Liver (tissue), 8 donors: ENCODE measurements at regions not wholly inside any gene's neighbourhood (a gene's known extent, or its start where the extent isn't known, plus 50 kb on each side); places are given as distances from the start of the nearest gene placed in this dataset.

Source experiments
- DNase-seq: peaks from one replicate; pipeline ENCODE4 v3.0.0-alpha.2; 2017; ENCODE audit warnings: low spot score
- H3K27ac ChIP-seq, 2 donors: one replicate each; pipeline ENCODE4 v1.7.0; 2013; ENCODE audit warnings: inconsistent platforms in 2 of 2, low read length in 2 of 2, control low read depth in 1 of 2, low read depth in 1 of 2, mild to moderate bottlenecking in 1 of 2
- H3K27me3 ChIP-seq, 4 donors: one replicate each; pipeline versions ENCODE4 v1.6.1 to v1.7.0; 2013; ENCODE audit warnings: low read length in 3 of 4, inconsistent platforms in 1 of 4, mild to moderate bottlenecking in 1 of 4, moderate library complexity in 1 of 4; ENCODE audit not compliant: control insufficient read depth in 4 of 4, insufficient read depth in 4 of 4
- H3K36me3 ChIP-seq, 4 donors: one replicate each; pipeline versions ENCODE4 v1.6.1 to v1.7.0; 2013; ENCODE audit warnings: low read length in 3 of 4, mild to moderate bottlenecking in 3 of 4, low read depth in 1 of 4, moderate library complexity in 1 of 4; ENCODE audit not compliant: control insufficient read depth in 4 of 4, insufficient read depth in 3 of 4
- H3K4me1 ChIP-seq, 4 donors: one replicate each; pipeline versions ENCODE4 v1.6.1 to v1.7.0; 2013; ENCODE audit warnings: low read length in 3 of 4, mild to moderate bottlenecking in 3 of 4, moderate library complexity in 1 of 4; ENCODE audit not compliant: control insufficient read depth in 4 of 4, insufficient read depth in 4 of 4
- H3K4me3 ChIP-seq, 3 donors: one replicate each; pipeline versions ENCODE4 v1.6.1 to v1.7.0; 2013; ENCODE audit warnings: low read length in 3 of 3, control low read depth in 1 of 3, low read depth in 1 of 3, mild to moderate bottlenecking in 1 of 3
- H3K9ac ChIP-seq, 2 donors: one replicate each; pipeline ENCODE4 v1.7.0; 2013; ENCODE audit warnings: low read length in 2 of 2, mild to moderate bottlenecking in 2 of 2, moderate library complexity in 2 of 2, control low read depth in 1 of 2, low read depth in 1 of 2
- H3K9me3 ChIP-seq, 4 donors: one replicate each; pipeline versions ENCODE4 v1.6.1 to v1.7.0; 2013; ENCODE audit warnings: low read length in 3 of 4; ENCODE audit not compliant: control insufficient read depth in 4 of 4
- ATF3 ChIP-seq: IDR thresholded peaks from 2 replicates; pipeline ENCODE4 v1.6.1; 2016; ENCODE audit warnings: antibody characterized with exemption
- CTCF ChIP-seq: fragments of 150-350 bp; IDR thresholded peaks from 2 replicates; pipeline ENCODE4 v1.5.1; 2017; ENCODE audit warnings: improper control_type of control experiment, low read depth, low read length; ENCODE audit not compliant: missing input control
- EGR1 ChIP-seq, 2 donors: IDR thresholded peaks; 2 replicates each; pipeline ENCODE4 v1.6.1; 2016 to 2018; ENCODE audit warnings: antibody characterized with exemption in 2 of 2, low read depth in 2 of 2
- FOXA1 ChIP-seq: IDR thresholded peaks from 2 replicates; pipeline ENCODE4 v1.6.1; 2016; ENCODE audit warnings: antibody characterized with exemption
- FOXA2 ChIP-seq: IDR thresholded peaks from 2 replicates; pipeline ENCODE4 v1.6.1; 2016; ENCODE audit warnings: antibody characterized with exemption
- HNF4A ChIP-seq, 2 donors: conservative IDR thresholded peaks; 2 replicates each; pipeline ENCODE4 v1.6.1; 2016; ENCODE audit warnings: antibody characterized with exemption in 2 of 2, mild to moderate bottlenecking in 2 of 2
- HNF4G ChIP-seq: IDR thresholded peaks from 2 replicates; pipeline ENCODE4 v1.6.1; 2016; ENCODE audit warnings: antibody characterized with exemption
- JUND ChIP-seq, 2 donors: IDR thresholded peaks; 2 replicates each; pipeline ENCODE4 v1.6.1; 2016; ENCODE audit warnings: antibody characterized with exemption in 2 of 2
- MAX ChIP-seq: IDR thresholded peaks from 2 replicates; pipeline ENCODE4 v1.6.1; 2016; ENCODE audit warnings: antibody characterized with exemption
- NR2F2 ChIP-seq: IDR thresholded peaks from 2 replicates; pipeline ENCODE4 v1.6.1; 2016; ENCODE audit warnings: antibody characterized with exemption
- RAD21 ChIP-seq, 2 donors: IDR thresholded peaks; 2 replicates each; pipeline ENCODE4 v1.6.1; 2016; ENCODE audit warnings: antibody characterized with exemption in 2 of 2, mild to moderate bottlenecking in 2 of 2
- REST ChIP-seq: IDR thresholded peaks from 2 replicates; pipeline ENCODE4 v1.6.1; 2016; ENCODE audit warnings: antibody characterized with exemption, mild to moderate bottlenecking
- RXRA ChIP-seq, 2 donors: IDR thresholded peaks; 2 replicates each; pipeline ENCODE4 v1.6.1; 2017 to 2018; ENCODE audit warnings: antibody characterized with exemption in 2 of 2, mild to moderate bottlenecking in 1 of 2
- SP1 ChIP-seq: IDR thresholded peaks from 2 replicates; pipeline ENCODE4 v1.6.1; 2018; ENCODE audit warnings: antibody characterized with exemption, mild to moderate bottlenecking
- TAF1 ChIP-seq: conservative IDR thresholded peaks from 2 replicates; pipeline ENCODE4 v1.6.1; 2016; ENCODE audit warnings: antibody characterized with exemption, mild to moderate bottlenecking
- YY1 ChIP-seq: IDR thresholded peaks from 2 replicates; pipeline ENCODE4 v1.6.1; 2016; ENCODE audit warnings: antibody characterized with exemption, mild to moderate bottlenecking
- ZBTB33 ChIP-seq: IDR thresholded peaks from 2 replicates; pipeline ENCODE4 v1.6.1; 2016; ENCODE audit warnings: antibody characterized with exemption
- WGBS: extraction: QIAGEN DNeasy Blood & Tissue Kit; methylation state at CpG from one replicate; pipeline ENCODE4 v1.1.7; 2013; 5-methylcytosine and 5-hydroxymethylcytosine counted together
- donor health status: healthy.
- donor health status: healthy.
- donor health status: healthy.
- donor health status: healthy.
- donor health status: healthy.

- no peak overlapping the region for H3K4me3 ChIP-seq
- TF ChIP-seq REST (no peak), RXRA (IDR thresholded peaks at IDR 0.05) (no peak), FOXA2 (no peak), HNF4A (conservative IDR thresholded peaks at IDR 0.05) (no peak), ZBTB33 (no peak), JUND (IDR thresholded peaks at IDR 0.05) (no peak), MAX (no peak), HNF4G (no peak), CTCF (no peak), ATF3 (no peak), NR2F2 (no peak), YY1 (no peak), RAD21 (IDR thresholded peaks at IDR 0.05) (no peak), EGR1 (IDR thresholded peaks at IDR 0.05; ENCODE audit: low read depth in 2 of 2) (no peak), SP1 (no peak), FOXA1 (no peak), TAF1 (no peak)
- no peaks in the 10 kb centered on the region for H3K36me3 ChIP-seq
- H3K27ac ChIP-seq = no peak overlapping the region
- DNase-seq = no peak
- H3K9ac ChIP-seq = no peak overlapping the region
- no peaks in the 10 kb centered on the region for H3K9me3 ChIP-seq
- H3K4me1 ChIP-seq = no peaks in the 10 kb centered on the region
- H3K27me3 ChIP-seq = peaks cover 0 to 5% (median 0%) of the 10 kb centered on the region in 4 donors
- 85% methylated on average over 10 of the region's 10 CpGs for WGBS
These were observed 123.4 kb downstream of the RIPK4 start for GRCh38 chr21:41643246-41643966.
